Fibroblast of skin of back (primary cell): ENCODE measurements at regions not wholly inside any gene's neighbourhood (a gene's known extent, or its start where the extent isn't known, plus 50 kb on each side); places are given as distances from the start of the nearest gene placed in this dataset.
"Not testable (repeated sequence)": the region's sequence is repeated elsewhere in the genome, so short reads cannot be mapped to it uniquely, and the experiment has no call there.

Experiments used
- DNase-seq: peaks from one replicate; pipeline ENCODE4 v3.0.0-alpha.2; 2013

GRCh38 chr5:154618696-154619095 lies 136.5 kb upstream of the LARP1 start:
- no peak for DNase-seq

DNA sequence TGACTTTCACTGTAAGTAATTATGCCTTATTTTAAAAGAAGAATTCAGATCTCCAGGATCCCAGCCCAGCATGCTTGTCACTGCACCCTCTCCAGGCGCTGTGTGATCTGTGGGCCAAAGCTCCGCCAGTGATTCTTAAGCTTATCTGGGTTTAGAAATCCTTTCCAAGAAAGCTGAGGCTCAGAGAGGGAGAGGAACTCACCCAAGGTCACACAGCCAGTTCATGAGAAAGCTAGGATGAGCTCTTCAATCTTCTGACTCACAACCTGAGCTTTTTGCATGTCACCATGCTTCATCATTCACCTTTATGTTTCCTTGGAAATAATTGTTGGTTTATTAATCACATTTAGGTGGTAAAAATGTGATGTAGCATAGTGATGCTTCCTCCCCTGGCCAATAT lies 136.6 kb upstream of the HAND1 start:
- DNase-seq: no peak

DNA sequence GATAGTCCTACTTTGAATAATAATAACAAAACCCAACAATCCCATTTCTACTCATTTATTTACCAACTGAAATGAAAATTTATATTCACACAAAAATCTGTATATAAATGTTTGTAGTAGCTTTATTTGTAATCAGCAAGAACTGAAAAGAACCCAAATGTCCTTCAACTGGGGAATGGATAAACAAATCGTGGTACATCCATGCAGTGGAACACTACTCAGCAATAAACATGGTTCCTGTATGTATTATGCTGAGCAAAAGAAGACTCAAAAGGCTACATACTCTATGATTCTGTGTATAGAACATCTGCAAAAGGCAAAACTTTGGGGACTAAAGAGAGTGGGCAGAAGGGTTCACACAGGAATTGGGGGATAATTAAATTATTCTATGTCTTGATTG lies 136.1 kb upstream of the HAND1 start:
- DNase-seq: no peak

- DNase-seq: no peak
Observed at GRCh38 chr5:154612666-154613065, 134.6 kb upstream of the HAND1 start.

GRCh38 chr5:154611341-154611767 lies 133.3 kb upstream of the HAND1 start:
- DNase-seq: no peak

DNA sequence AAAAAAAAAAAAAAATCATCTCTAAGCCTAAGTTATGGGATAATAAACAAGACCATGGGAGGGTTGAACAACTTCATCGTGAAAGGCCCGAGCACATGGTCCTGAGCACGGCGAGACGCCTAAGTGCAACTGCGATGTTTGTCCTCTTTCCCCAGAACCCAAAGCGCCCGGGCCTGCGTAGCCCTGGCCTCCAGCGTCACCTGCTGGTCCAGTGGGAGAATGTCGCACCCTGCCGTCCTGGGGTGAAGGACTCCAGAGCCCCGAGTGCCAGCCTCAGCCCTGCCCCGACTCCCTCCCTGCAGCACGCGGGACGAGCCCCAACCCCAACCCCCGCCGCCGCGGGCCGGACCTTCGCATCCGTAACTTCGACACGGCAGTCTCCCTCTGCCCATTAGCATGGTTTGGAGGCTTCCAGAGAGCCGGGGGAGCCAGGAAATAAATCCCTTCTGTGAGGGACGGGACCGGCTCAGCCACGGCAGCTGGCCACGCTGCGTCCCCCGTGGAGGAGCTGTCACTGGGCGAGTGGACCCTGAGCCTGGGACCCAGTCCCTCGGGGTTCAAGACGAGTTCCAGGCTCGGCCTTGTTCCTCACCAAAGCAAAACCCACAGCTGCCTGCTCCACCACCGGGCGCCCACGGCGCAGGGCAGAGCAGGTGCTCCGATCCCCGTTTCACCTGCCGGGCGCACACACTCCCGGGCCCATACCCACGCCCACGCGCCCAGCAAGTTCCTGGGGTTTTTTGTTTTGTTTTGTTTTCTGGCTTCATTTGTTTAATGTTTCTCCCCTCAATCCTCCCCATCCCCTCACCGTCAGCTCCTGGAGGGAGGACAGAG lies 132.5 kb upstream of the HAND1 start:
- peak; percentile 62 for DNase-seq

- no peak for DNase-seq
Observed at GRCh38 chr5:154609251-154609650, 131.2 kb upstream of the HAND1 start.

DNA sequence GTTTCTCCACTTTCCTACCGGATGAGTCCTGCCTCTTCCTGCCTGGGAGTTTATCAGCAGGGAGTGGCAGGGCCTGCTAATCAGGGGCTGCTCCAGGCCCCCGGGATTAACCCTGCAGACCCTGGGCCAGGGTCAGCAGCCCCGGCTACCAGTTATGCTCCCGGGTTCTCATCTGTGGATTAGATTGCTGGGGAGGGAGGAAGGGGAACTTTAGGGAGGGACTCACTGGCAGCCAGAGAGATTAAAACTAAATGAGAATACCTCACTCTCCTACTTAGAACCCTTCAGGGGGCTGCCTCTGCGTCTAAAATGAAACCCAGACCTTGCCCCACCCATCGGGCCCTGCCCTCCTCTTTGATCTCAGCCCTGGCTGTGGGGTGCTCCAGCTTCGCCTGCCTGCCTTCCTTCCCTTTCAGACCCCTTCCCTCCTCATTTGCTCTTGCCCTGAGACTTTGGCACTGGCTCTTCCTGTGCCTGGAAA lies 130.5 kb upstream of the HAND1 start:
- no peak for DNase-seq

DNA sequence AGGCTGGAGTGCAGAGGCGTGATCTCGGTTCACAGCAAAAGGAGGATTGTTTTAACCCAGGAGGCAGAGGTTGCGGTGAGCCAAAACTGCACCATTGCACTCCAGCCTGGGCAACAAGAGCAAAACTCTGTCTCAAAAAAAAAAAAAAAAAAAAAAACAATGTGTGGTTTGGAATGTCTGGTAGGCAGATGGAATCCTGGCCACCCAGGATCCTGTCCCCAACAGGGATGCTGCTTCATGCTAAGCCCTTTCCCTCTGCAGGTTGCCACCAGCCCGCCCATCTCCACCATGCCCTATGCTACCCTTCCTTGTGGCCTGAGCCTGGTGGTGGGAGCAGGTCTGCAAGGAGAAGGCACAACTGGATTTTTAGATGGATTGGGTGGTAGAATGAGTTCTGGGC lies 129.7 kb upstream of the HAND1 start:
- DNase-seq: no peak

GRCh38 chr5:154606246-154606645 lies 128.2 kb upstream of the HAND1 start:
- no peak for DNase-seq

DNA sequence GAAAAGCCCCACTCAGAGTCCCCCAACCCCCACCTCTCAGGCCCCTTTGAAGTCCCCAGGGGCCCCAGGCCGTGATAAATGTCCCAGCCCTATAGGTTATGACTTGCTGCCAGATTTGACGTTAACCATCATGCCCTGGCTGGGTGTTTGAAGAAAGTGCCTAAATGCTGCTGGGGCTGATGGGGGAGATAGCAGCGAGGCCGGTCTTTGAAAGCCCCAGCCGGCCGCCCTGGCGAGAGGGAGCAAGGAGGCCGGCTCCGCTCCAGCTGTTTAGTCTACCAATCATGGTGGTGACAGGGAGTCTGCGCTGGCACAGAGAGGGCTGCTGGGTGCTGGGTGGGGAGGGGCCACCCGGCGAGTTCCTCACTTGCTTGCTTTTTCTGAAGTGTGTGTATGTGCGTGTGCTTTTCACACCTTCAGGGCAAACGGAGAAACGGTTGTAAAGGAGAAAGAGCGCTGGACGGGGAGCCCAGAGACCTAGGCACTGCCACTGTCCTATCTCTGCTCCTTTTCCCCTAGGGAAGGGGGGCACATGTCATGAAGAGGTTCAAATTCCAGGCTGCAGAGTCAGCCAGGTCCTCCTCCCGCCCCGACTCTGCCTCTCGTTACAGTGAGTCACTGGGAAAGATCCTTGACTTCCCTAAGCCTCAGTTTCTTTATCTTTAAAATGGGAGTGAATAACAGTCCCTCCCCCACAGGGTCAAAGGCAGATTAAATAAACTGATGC lies 126.1 kb upstream of the HAND1 start:
- DNase-seq: peak; percentile 61

DNA sequence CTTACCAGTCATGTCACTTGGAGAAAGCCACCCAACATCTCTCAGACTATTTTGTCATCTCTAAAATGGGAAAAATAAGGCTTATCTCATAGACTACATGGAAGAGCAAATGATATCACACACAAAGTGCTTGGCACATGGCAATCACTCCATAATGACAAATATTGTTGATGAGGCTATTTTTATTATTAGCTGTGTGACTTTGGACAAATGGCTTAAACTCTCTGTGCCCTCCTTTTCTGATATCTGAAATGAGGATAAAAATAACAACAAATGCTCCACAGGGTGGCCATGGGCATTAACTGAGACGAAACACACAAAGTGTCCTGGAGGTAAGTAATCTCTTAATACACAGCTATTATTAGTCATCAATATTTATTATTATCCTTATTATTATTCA lies 125.5 kb upstream of the HAND1 start:
- no peak for DNase-seq

DNA sequence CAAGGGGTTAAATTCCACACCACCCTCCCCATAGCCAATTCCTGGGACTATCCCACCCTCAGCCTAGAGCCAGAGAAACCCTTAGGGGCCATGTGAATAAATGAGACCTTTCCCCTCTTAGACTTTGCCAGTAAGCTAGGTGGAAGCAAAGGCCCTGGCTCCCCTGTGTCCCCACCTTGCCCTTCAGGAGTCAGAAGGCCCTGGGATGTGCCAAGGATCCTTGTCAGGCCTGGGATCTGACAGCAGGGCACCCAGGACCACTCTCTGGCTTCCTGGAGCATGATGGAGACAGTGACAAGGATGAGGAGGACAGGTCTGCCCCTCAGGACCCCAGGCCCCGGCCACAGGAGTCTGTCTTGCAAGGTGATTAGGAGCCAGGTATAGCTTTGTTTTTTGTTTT lies 125.0 kb upstream of the HAND1 start:
- DNase-seq: no peak

- no peak for DNase-seq
Observed at GRCh38 chr5:154601014-154601413, 123.0 kb upstream of the HAND1 start.

DNA sequence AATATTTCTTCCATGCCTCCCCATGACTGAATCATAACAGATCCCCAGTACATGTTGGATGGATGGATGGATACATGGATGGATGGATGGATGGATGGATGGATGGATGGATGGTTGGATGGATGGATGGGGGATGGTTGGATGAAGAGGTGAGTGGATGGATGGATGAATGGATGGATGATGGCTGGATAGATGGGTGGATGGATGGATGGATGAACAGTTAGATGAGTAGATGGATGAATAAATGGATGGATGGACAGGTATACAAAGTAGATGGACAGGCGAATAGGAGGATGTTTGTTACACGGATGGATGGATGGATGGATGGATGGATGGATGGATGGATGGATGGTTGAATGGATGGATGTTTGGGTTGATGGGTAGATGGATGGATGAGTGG lies 120.0 kb upstream of the HAND1 start:
- no peak for DNase-seq

GRCh38 chr5:154596844-154597243 lies 118.8 kb upstream of the HAND1 start:
- DNase-seq: not testable (repeated sequence)

GRCh38 chr5:154595662-154596061 lies 117.6 kb upstream of the HAND1 start:
- no peak for DNase-seq

- no peak for DNase-seq
Observed at GRCh38 chr5:154593796-154594195, 115.8 kb upstream of the HAND1 start.

DNA sequence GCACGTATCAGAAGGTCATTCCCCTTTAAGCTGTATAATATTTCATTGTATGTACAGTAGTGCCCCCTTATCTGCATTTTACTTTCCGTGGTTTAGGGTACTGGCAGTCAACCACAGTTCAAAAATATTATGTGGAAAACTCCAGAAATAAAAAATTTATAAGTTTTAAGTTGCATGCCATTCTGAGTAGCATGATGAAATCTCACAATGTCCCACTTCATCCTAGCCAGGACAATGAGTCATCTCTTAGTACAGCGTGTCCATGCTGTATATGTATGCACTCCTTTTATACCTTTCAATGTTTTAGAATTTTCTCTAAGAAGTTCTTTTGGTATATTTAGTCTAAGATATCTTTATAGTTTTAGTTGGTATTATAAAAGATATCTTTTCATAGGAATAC lies 115.0 kb upstream of the HAND1 start:
- peak; percentile 52 for DNase-seq

GRCh38 chr5:154590093-154590724 lies 112.2 kb upstream of the HAND1 start:
- DNase-seq: no peak

DNA sequence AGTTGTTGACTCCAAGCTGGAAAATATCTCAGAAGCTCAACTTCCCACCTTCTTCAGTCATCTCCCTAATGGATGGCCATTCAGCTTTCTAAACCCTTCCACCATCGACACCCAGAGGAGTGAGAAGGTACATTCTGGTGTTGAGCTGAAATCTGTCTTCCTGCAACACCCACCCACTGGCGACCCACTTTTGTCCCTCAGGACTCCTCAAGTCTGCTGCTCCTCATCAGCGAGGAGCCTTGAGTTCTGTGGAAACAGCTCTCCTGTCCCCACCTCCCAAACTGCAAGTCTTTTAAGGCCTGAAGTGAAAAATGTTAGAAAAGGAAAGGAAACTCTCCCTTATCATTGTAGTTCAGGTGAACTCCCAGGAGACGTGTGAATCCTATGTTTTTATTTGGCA lies 111.5 kb upstream of the HAND1 start:
- DNase-seq: no peak

GRCh38 chr5:154588833-154589425 lies 110.9 kb upstream of the HAND1 start:
- not testable (repeated sequence) for DNase-seq
